ENCODE measurements at regions not wholly inside any gene's neighbourhood (a gene's known extent, or its start where the extent isn't known, plus 50 kb on each side); places are given as distances from the start of the nearest gene placed in this dataset.

DNA sequence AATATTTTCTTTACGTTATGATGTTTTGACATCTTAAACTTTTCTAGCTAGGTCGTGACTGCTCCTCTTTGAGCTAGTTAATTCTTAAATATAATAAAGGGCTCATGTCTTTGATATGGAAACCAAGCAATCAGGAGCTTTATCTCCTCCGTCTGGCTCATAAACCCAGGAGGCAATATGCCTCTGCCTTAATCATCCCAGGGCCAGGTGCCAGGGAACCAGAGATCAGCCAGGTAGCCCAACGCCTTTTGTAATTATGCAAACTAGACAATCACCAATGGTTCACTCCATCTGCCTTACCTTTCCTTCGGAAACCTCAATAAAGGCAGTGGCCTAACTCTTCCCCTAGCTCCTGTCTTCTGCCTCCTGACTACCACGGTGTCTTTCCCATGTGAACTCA, 213.7 kb downstream of the KCNJ3 start:
- TF ChIP-seq POLR2AphosphoS5 (IDR thresholded peaks at IDR 0.05; ENCODE audit: low read depth) (no peak), EZH2phosphoT487 (IDR thresholded peaks at IDR 0.05; ENCODE audit: unreplicated experiment) (no peak), JUNB (IDR thresholded peaks at IDR 0.05; ENCODE audit: unreplicated experiment) (no peak), EZH2 (IDR thresholded peaks at IDR 0.05; ENCODE audit: low read depth, unreplicated experiment) (no peak), CREB1 (CRISPR knock-in tag; IDR thresholded peaks at IDR 0.05; ENCODE audit: low read depth) (no peak), ZNF114 (CRISPR knock-in tag; IDR thresholded peaks at IDR 0.05) (no peak), STAT1 (IDR thresholded peaks at IDR 0.05; ENCODE audit: unreplicated experiment) (no peak)
- TF ChIP-seq, protein P1, sequence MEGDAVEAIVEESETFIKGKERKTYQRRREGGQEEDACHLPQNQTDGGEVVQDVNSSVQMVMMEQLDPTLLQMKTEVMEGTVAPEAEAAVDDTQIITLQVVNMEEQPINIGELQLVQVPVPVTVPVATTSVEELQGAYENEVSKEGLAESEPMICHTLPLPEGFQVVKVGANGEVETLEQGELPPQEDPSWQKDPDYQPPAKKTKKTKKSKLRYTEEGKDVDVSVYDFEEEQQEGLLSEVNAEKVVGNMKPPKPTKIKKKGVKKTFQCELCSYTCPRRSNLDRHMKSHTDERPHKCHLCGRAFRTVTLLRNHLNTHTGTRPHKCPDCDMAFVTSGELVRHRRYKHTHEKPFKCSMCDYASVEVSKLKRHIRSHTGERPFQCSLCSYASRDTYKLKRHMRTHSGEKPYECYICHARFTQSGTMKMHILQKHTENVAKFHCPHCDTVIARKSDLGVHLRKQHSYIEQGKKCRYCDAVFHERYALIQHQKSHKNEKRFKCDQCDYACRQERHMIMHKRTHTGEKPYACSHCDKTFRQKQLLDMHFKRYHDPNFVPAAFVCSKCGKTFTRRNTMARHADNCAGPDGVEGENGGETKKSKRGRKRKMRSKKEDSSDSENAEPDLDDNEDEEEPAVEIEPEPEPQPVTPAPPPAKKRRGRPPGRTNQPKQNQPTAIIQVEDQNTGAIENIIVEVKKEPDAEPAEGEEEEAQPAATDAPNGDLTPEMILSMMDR (conservative IDR thresholded peaks at IDR 0.05; ENCODE audit: low read depth in 2 of 2): no peak
- TF ChIP-seq, protein P2, sequence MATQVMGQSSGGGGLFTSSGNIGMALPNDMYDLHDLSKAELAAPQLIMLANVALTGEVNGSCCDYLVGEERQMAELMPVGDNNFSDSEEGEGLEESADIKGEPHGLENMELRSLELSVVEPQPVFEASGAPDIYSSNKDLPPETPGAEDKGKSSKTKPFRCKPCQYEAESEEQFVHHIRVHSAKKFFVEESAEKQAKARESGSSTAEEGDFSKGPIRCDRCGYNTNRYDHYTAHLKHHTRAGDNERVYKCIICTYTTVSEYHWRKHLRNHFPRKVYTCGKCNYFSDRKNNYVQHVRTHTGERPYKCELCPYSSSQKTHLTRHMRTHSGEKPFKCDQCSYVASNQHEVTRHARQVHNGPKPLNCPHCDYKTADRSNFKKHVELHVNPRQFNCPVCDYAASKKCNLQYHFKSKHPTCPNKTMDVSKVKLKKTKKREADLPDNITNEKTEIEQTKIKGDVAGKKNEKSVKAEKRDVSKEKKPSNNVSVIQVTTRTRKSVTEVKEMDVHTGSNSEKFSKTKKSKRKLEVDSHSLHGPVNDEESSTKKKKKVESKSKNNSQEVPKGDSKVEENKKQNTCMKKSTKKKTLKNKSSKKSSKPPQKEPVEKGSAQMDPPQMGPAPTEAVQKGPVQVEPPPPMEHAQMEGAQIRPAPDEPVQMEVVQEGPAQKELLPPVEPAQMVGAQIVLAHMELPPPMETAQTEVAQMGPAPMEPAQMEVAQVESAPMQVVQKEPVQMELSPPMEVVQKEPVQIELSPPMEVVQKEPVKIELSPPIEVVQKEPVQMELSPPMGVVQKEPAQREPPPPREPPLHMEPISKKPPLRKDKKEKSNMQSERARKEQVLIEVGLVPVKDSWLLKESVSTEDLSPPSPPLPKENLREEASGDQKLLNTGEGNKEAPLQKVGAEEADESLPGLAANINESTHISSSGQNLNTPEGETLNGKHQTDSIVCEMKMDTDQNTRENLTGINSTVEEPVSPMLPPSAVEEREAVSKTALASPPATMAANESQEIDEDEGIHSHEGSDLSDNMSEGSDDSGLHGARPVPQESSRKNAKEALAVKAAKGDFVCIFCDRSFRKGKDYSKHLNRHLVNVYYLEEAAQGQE (IDR thresholded peaks at IDR 0.05; ENCODE audit: unreplicated experiment): no peak
- TF ChIP-seq, protein P3, sequence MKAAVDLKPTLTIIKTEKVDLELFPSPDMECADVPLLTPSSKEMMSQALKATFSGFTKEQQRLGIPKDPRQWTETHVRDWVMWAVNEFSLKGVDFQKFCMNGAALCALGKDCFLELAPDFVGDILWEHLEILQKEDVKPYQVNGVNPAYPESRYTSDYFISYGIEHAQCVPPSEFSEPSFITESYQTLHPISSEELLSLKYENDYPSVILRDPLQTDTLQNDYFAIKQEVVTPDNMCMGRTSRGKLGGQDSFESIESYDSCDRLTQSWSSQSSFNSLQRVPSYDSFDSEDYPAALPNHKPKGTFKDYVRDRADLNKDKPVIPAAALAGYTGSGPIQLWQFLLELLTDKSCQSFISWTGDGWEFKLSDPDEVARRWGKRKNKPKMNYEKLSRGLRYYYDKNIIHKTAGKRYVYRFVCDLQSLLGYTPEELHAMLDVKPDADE (IDR thresholded peaks at IDR 0.05): no peak
- TF ChIP-seq, protein P4, sequence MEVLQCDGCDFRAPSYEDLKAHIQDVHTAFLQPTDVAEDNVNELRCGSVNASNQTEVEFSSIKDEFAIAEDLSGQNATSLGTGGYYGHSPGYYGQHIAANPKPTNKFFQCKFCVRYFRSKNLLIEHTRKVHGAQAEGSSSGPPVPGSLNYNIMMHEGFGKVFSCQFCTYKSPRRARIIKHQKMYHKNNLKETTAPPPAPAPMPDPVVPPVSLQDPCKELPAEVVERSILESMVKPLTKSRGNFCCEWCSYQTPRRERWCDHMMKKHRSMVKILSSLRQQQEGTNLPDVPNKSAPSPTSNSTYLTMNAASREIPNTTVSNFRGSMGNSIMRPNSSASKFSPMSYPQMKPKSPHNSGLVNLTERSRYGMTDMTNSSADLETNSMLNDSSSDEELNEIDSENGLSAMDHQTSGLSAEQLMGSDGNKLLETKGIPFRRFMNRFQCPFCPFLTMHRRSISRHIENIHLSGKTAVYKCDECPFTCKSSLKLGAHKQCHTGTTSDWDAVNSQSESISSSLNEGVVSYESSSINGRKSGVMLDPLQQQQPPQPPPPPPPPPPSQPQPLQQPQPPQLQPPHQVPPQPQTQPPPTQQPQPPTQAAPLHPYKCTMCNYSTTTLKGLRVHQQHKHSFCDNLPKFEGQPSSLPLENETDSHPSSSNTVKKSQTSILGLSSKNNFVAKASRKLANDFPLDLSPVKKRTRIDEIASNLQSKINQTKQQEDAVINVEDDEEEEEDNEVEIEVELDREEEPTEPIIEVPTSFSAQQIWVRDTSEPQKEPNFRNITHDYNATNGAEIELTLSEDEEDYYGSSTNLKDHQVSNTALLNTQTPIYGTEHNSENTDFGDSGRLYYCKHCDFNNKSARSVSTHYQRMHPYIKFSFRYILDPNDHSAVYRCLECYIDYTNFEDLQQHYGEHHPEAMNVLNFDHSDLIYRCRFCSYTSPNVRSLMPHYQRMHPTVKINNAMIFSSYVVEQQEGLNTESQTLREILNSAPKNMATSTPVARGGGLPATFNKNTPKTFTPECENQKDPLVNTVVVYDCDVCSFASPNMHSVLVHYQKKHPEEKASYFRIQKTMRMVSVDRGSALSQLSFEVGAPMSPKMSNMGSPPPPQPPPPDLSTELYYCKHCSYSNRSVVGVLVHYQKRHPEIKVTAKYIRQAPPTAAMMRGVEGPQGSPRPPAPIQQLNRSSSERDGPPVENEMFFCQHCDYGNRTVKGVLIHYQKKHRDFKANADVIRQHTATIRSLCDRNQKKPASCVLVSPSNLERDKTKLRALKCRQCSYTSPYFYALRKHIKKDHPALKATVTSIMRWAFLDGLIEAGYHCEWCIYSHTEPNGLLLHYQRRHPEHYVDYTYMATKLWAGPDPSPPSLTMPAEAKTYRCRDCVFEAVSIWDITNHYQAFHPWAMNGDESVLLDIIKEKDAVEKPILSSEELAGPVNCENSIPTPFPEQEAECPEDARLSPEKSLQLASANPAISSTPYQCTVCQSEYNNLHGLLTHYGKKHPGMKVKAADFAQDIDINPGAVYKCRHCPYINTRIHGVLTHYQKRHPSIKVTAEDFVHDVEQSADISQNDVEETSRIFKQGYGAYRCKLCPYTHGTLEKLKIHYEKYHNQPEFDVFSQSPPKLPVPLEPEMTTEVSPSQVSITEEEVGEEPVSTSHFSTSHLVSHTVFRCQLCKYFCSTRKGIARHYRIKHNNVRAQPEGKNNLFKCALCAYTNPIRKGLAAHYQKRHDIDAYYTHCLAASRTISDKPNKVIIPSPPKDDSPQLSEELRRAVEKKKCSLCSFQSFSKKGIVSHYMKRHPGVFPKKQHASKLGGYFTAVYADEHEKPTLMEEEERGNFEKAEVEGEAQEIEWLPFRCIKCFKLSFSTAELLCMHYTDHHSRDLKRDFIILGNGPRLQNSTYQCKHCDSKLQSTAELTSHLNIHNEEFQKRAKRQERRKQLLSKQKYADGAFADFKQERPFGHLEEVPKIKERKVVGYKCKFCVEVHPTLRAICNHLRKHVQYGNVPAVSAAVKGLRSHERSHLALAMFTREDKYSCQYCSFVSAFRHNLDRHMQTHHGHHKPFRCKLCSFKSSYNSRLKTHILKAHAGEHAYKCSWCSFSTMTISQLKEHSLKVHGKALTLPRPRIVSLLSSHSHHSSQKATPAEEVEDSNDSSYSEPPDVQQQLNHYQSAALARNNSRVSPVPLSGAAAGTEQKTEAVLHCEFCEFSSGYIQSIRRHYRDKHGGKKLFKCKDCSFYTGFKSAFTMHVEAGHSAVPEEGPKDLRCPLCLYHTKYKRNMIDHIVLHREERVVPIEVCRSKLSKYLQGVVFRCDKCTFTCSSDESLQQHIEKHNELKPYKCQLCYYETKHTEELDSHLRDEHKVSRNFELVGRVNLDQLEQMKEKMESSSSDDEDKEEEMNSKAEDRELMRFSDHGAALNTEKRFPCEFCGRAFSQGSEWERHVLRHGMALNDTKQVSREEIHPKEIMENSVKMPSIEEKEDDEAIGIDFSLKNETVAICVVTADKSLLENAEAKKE (CRISPR knock-in tag; IDR thresholded peaks at IDR 0.05): no peak

Data from GM23338 (cell line).